ENCODE measurements at regions not wholly inside any gene's neighbourhood (a gene's known extent, or its start where the extent isn't known, plus 50 kb on each side); places are given as distances from the start of the nearest gene placed in this dataset.

DNA sequence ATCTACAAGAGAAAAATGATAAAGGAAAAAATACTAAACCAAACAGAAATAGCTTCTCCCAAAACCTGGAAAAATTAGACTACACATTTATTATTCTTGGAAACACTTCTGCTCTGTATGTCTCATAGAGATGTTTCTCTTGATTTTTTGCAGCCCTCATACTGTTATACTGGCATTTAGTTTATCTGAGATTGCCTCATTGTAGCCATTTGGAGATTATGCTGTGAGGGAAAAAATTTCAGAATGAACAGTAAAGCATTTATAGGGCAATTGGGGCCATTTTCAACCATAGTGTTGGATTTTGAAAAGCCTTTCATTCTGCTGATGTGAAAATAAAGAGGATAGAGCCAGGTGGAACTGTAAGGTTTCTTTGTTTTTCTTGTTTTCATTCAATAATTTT is 441.8 kb upstream of the RIOK2 start:
- POLR2A ChIA-PET: no interaction called here
- H3K36me3 ChIP-seq (ENCODE audit: control insufficient read depth, insufficient read depth, low read length): no peaks in the 10 kb centered on the region
- H3K4me3 ChIP-seq (ENCODE audit: low read depth in 2 of 2, low read length in 2 of 2): no peak overlapping the region
- BruUV-seq (replicated peaks): no TSS peak
- H3K27ac ChIP-seq (ENCODE audit: low read length): no peak overlapping the region
- no peaks in the 10 kb centered on the region for H3K9me3 ChIP-seq (ENCODE audit: control insufficient read depth, insufficient read depth, low read depth, low read length)
- intact Hi-C loops (cut with micrococcal nuclease; ENCODE audit: unreplicated experiment): no loop called here
- in situ Hi-C loops (cut with HindIII; ENCODE audit: low pct_unique_long_range_greater_than_20kb, low sequenced_read_pairs): no loop called here
- CTCF ChIA-PET: no interaction called here
- no peak for TF ChIP-seq CTCF (IDR thresholded peaks at IDR 0.05)
- TF ChIP-seq POLR2AphosphoS5 (IDR thresholded peaks at IDR 0.05; ENCODE audit: low read depth, low read length): no peak
- no peak for TF ChIP-seq TCF7L2 (IDR thresholded peaks at IDR 0.05; ENCODE audit: low read depth, low read length)
- no peak for TF ChIP-seq REST (IDR thresholded peaks at IDR 0.05; ENCODE audit: insufficient read depth in 1 of 2, low read depth in 2 of 2, low read length in 1 of 2)
- no peaks in the 10 kb centered on the region for H3K4me1 ChIP-seq (ENCODE audit: control insufficient read depth, insufficient read depth, low read length)
- no peaks in the 10 kb centered on the region for H3K27me3 ChIP-seq (ENCODE audit: control insufficient read depth, insufficient read depth, low read length)
- DNase-seq (ENCODE audit: low read depth, low spot score) (no peak), ATAC-seq (no peak)

- no TSS peak for BruUV-seq (replicated peaks)
- CTCF ChIA-PET: no interaction called here
- in situ Hi-C loops (cut with HindIII; ENCODE audit: low pct_unique_long_range_greater_than_20kb, low sequenced_read_pairs): no loop called here
Measured at GRCh38 chr5:97627272-97627671, 444.2 kb upstream of the RIOK2 start.

GRCh38 chr5:97628031-97628430 is 445.0 kb upstream of the RIOK2 start:
- no peaks in the 10 kb centered on the region for H3K4me1 ChIP-seq (ENCODE audit: control insufficient read depth, insufficient read depth, low read length)
- intact Hi-C loops (cut with micrococcal nuclease; ENCODE audit: unreplicated experiment): no loop called here
- H3K9me3 ChIP-seq (ENCODE audit: control insufficient read depth, insufficient read depth, low read depth, low read length): no peaks in the 10 kb centered on the region
- ATAC-seq (no peak), DNase-seq (ENCODE audit: low read depth, low spot score) (no peak)
- no peak overlapping the region for H3K4me3 ChIP-seq (ENCODE audit: low read depth in 2 of 2, low read length in 2 of 2)
- ChIA-PET POLR2A (no interaction called here), CTCF (no interaction called here)
- TF ChIP-seq CTCF (IDR thresholded peaks at IDR 0.05) (no peak), REST (IDR thresholded peaks at IDR 0.05; ENCODE audit: insufficient read depth in 1 of 2, low read depth in 2 of 2, low read length in 1 of 2) (no peak), POLR2AphosphoS5 (IDR thresholded peaks at IDR 0.05; ENCODE audit: low read depth, low read length) (no peak), TCF7L2 (IDR thresholded peaks at IDR 0.05; ENCODE audit: low read depth, low read length) (no peak), SIN3A (IDR thresholded peaks at IDR 0.05; ENCODE audit: borderline replicate concordance, insufficient read depth, low read depth, low read length) (no peak)
- no peaks in the 10 kb centered on the region for H3K36me3 ChIP-seq (ENCODE audit: control insufficient read depth, insufficient read depth, low read length)
- in situ Hi-C loops (cut with HindIII; ENCODE audit: low pct_unique_long_range_greater_than_20kb, low sequenced_read_pairs): no loop called here
- BruUV-seq (replicated peaks): no TSS peak
- no peak overlapping the region for H3K27ac ChIP-seq (ENCODE audit: low read length)
- H3K27me3 ChIP-seq (ENCODE audit: control insufficient read depth, insufficient read depth, low read length): no peaks in the 10 kb centered on the region

More at GRCh38 chr5:97627272-97627671, 444.2 kb upstream of the RIOK2 start:
- ATAC-seq (no peak), DNase-seq (ENCODE audit: low read depth, low spot score) (no peak)
- no peak overlapping the region for H3K4me3 ChIP-seq (ENCODE audit: low read depth in 2 of 2, low read length in 2 of 2)
- intact Hi-C loops (cut with micrococcal nuclease; ENCODE audit: unreplicated experiment): no loop called here
- no peaks in the 10 kb centered on the region for H3K9me3 ChIP-seq (ENCODE audit: control insufficient read depth, insufficient read depth, low read depth, low read length)
- no peaks in the 10 kb centered on the region for H3K27me3 ChIP-seq (ENCODE audit: control insufficient read depth, insufficient read depth, low read length)
- no peak for TF ChIP-seq SIN3A (IDR thresholded peaks at IDR 0.05; ENCODE audit: borderline replicate concordance, insufficient read depth, low read depth, low read length)
- H3K36me3 ChIP-seq (ENCODE audit: control insufficient read depth, insufficient read depth, low read length): no peaks in the 10 kb centered on the region
- POLR2A ChIA-PET: no interaction called here
- no peak overlapping the region for H3K27ac ChIP-seq (ENCODE audit: low read length)
- H3K4me1 ChIP-seq (ENCODE audit: control insufficient read depth, insufficient read depth, low read length): no peaks in the 10 kb centered on the region
